ENCODE measurements at regions not wholly inside any gene's neighbourhood (a gene's known extent, or its start where the extent isn't known, plus 50 kb on each side); places are given as distances from the start of the nearest gene placed in this dataset.
"Not testable (repeated sequence)": the region's sequence is repeated elsewhere in the genome, so short reads cannot be mapped to it uniquely, and the experiment has no call there.

DNA sequence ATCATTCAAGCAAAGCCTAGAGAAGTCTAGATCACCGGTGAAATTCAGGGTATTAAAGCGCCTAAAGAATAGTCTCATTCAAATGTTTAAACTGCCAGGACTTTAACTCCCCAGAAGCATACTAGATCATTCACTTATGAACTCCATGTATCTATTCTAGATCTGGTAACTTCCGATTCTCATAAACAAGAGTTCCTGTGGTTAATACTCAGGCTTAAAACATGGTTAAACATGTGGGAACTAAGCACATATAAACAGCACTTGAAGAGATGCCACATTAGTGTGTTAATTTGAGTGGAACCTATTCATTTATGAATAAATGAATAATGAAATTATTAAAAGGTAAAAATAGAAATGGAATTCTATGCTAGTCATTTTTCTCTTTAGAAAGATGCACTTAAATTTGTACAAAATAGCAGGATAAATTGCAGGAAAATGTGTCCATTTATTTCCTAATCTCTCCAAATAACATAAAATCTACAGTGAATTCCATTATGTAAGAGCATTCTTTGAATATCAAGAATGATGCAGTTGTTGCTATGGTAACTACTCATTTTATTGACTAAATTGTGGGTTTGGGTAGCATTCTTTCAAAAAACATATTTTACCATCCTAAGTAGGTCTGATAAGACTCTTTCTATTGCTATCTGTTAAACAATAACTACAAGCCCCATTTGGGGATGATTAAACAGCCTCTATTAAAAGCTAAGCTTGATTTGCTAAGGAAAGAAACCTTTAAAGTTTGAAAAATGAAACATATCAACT is 147.6 kb upstream of the TMEM168 start:
- no peak for DNase-seq (ENCODE audit: low read depth)

- DNase-seq (ENCODE audit: low read depth) = no peak
These were observed 143.4 kb upstream of the TMEM168 start for GRCh38 chr7:112933598-112933997.

GRCh38 chr7:112930787-112931186 is 140.6 kb upstream of the TMEM168 start:
- DNase-seq (ENCODE audit: low read depth) = no peak

- DNase-seq (ENCODE audit: low read depth) = no peak
These were observed 139.2 kb upstream of the TMEM168 start for GRCh38 chr7:112929421-112929820.

DNA sequence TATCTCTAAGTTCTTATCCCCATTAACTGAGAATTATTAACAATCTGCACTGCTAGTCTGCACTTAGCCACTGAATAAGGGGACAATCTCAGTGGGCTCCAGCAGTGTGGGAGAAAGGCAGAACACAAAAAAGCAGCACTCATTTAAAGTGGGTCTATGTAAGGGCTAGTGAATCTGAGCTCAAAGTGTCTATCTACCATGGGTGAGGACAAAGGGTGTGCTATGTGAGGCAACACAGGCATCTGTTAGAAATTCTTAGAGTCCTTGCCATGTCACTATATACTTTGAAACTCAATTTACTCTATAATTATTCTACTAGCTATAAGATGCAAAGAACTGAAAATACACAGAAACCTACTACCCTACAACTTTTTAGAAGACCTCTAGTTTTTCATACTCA is 135.8 kb upstream of the TMEM168 start:
- DNase-seq (ENCODE audit: low read depth) = no peak

- not testable (repeated sequence) for DNase-seq (ENCODE audit: low read depth)
These were observed 132.4 kb upstream of the TMEM168 start for GRCh38 chr7:112922546-112922945.

DNA sequence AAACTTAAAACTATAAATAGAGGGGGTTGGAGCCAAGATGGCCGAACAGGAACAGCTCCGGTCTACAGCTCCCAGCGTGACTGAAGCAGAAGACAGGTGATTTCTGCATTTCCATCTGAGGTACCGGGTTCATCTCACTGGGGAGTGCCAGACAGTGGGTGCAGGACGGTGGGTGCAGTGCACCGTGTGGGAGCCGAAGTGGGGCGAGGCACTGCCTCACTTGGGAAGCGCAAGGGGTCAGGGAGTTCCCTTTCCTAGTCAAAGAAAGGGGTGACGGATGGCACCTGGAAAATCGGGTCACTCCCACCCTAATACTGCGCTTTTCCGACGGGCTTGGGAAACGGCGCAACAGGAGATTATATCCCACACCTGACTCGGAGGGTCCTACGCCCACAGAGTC is 126.2 kb upstream of the TMEM168 start:
- not testable (repeated sequence) for DNase-seq (ENCODE audit: low read depth)

- DNase-seq (ENCODE audit: low read depth) = no peak
These were observed 117.9 kb upstream of the TMEM168 start for GRCh38 chr7:112908086-112908485.

GRCh38 chr7:112907658-112908057 is 117.5 kb upstream of the TMEM168 start:
- no peak for DNase-seq (ENCODE audit: low read depth)

- no peak for DNase-seq (ENCODE audit: low read depth)
These were observed 115.8 kb upstream of the TMEM168 start for GRCh38 chr7:112905950-112906349.

DNA sequence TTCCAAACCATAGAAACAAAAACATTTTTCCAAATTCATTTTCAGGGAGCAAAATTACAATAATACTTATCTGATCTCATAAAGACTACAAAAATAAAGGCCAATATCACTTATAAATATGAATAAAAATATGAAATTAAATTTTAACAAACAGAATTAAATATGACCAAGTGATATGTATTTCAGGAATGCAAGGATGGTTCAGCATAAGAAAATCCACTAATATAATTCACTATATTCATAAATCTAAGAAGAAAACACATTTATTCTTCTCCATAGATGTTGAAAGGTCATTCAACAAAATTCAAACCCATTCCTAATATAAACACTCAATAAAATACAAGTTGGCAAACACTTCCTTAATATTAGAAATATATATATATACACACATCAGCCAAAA is 115.2 kb upstream of the TMEM168 start:
- no peak for DNase-seq (ENCODE audit: low read depth)

- DNase-seq (ENCODE audit: low read depth) = peak; percentile 20
These were observed 108.5 kb upstream of the TMEM168 start for GRCh38 chr7:112898432-112899290.

- DNase-seq (ENCODE audit: low read depth) = no peak
These were observed 107.7 kb upstream of the TMEM168 start for GRCh38 chr7:112897839-112898431.

GRCh38 chr7:112896026-112896601 is 105.9 kb upstream of the TMEM168 start:
- DNase-seq (ENCODE audit: low read depth) = no peak

- DNase-seq (ENCODE audit: low read depth) = no peak
These were observed 102.1 kb upstream of the TMEM168 start for GRCh38 chr7:112892263-112892662.

DNA sequence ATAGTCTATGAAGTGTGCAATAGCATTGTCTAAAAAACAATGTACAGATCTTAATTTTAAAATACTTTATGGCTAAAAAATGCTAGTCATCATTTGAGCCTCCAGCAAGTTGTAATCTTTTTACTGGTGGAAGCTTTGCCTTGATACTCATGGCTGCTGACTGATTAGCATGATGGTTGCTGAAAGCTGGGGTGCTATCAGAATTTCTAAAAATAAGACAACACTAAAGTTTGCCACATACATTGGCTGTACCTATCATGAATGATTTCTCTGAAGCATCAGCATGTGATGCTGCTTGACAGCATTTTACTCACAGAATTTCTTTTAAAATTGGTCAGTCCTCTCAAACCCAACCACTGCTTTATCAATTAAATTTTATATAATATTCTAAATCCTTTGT is 101.5 kb upstream of the TMEM168 start:
- no peak for DNase-seq (ENCODE audit: low read depth)

DNA sequence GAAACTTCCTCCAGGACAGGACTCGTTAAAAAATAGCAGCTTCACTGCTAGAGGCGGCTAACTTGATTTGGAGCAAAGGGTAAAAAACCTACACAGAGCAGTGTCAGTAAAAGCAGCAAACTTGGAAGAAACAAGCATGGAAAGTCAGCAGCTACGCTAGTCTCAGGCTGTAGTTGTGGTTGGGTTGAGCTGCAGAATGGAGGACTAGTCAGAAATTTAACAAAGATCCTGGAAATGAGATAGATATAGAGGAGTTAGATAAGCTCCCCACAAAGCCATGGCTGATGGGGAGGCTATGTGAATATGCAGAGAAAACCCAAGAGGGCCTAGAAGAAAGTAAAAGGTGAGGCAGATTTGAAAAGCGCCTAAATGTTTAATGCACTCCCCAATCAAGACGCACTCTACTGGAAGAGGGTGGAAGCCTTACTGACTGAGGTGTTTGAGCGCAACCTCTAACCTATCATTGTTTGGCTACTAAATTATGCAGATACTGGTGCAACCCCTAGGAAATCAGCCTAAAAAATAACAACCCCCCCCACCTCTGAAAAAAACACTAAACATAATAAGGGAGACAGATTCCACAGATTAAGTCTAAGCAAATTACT is 99.7 kb upstream of the TMEM168 start:
- DNase-seq (ENCODE audit: low read depth) = no peak

- DNase-seq (ENCODE audit: low read depth) = no peak
These were observed 99.1 kb upstream of the TMEM168 start for GRCh38 chr7:112889268-112889667.

DNA sequence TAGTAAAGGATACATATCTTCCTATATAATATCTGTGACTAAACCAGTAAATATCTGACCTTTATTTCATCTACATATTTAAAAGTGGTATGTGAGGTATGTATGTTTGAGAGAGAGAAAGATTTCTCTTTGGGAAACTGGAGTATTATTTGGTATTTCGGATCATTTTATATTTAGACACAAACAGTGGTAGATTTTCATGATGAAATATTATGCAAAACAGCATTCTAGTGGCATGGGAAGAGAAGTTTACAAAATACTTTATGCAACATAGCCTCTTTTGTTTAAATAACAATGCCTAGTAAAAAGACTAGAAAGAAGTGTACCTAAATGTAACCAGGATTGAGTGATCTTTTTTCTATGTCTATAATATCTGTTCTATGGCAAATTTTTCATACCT is 98.6 kb upstream of the TMEM168 start:
- no peak for DNase-seq (ENCODE audit: low read depth)

GRCh38 chr7:112887976-112888375 is 97.8 kb upstream of the TMEM168 start:
- no peak for DNase-seq (ENCODE audit: low read depth)

GRCh38 chr7:112887337-112887736 is 97.1 kb upstream of the TMEM168 start:
- no peak for DNase-seq (ENCODE audit: low read depth)

DNA sequence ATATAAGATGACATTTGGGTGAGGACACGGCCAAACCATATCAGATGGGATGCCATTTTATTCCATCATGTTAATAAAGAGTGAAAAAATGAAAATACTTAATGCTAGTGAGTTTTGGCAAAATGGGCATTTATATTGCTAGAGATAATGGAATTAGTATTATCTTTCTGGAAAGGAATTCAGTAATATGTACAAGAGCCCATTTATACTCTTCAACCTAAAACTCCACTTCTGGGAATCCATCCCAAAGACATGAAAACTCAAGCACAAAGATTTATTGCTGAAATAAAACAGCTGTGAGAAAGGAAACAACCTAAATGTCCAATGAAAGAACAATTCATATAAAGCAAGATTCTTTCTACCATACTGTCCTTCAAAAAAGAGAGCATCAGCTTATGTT is 96.0 kb upstream of the TMEM168 start:
- no peak for DNase-seq (ENCODE audit: low read depth)
